HCT116 (cell line): ENCODE measurements at regions not wholly inside any gene's neighbourhood (a gene's known extent, or its start where the extent isn't known, plus 50 kb on each side); places are given as distances from the start of the nearest gene placed in this dataset.
A peak's percentile ranks its signal among the peaks of the same experiment; 100 is the strongest.

Source experiments
- ATAC-seq: fragments of 200-7000 bp; cut with Tn5 transposase; 2 replicates; pipeline ENCODE4 v1.9.1; 2020; ENCODE audit warnings: mild to moderate bottlenecking, moderate library complexity
- BruUV-seq: library from RNA; stranded (reverse); fragments of 400-500 nt; replicated peaks from 2 replicates; lab custom pipeline; 2021; lab: Mats Ljungman, UMichigan
- CTCF ChIA-PET: fragments of 300-600 bp; sonication (Branson Sonifier 250); formaldehyde crosslinking; loops from one replicate; lab custom pipeline; 2021; ENCODE audit warnings: antibody characterized with exemption; lab: Charles Lee
- POLR2A ChIA-PET: fragments of 300-600, 350-600 bp; sonication (Branson Sonifier 250); formaldehyde crosslinking; loops from one replicate; lab custom pipeline; 2021; ENCODE audit warnings: antibody characterized with exemption; lab: Charles Lee
- RAD21 ChIA-PET, 2 experiments: fragments of 300-600 bp; sonication (Branson Sonifier 250); formaldehyde crosslinking; loops; one replicate each; lab custom pipeline; 2023; ENCODE audit warnings: low total read pairs in 2 of 2; ENCODE audit not compliant: uncharacterized antibody in 2 of 2, unreplicated experiment in 2 of 2, low non-redundant PET in 1 of 2; lab: Charles Lee
- DNase-seq: peaks from one replicate; pipeline ENCODE4 v3.0.0-alpha.2; 2010; ENCODE audit warnings: low read depth, low spot score
- H2AFZ ChIP-seq: fragments of 200-600 bp; shearing (Covaris generic), sonication (generic); 2 replicates; pipeline ENCODE4 v1.6.1; 2017; ENCODE audit warnings: low read depth, mixed run types, mixed read lengths, antibody characterized with exemption, low read length; ENCODE audit not compliant: poor library complexity, severe bottlenecking
- H3K27ac ChIP-seq: 2 replicates; pipeline ENCODE4 v1.5.1; 2012; ENCODE audit warnings: low read depth, low read length
- H3K27me3 ChIP-seq: fragments of 200-600 bp; sonication (generic); 2 replicates; pipeline ENCODE4 v1.6.1; 2016; ENCODE audit warnings: mixed run types, low read length, mixed read lengths; ENCODE audit not compliant: insufficient read depth
- H3K36me3 ChIP-seq, 2 experiments: fragments of 200-500 bp in 1 of 2; fragments of 200-600 bp in 1 of 2; sonication (Bioruptor generic) in 1 of 2; sonication (generic) in 1 of 2; 2 replicates each; pipeline versions ENCODE4 v1.5.1 to v1.6.1; 2014 to 2016; ENCODE audit warnings: low read length in 2 of 2, inconsistent platforms in 1 of 2, mixed read lengths in 1 of 2, mixed run types in 1 of 2; ENCODE audit not compliant: insufficient read depth in 2 of 2, control insufficient read depth in 1 of 2
- H3K4me1 ChIP-seq, 2 experiments: fragments of 200-600 bp in 1 of 2; sonication (generic) in 1 of 2; 2 replicates each; pipeline versions ENCODE4 v1.5.1 to v1.6.1; 2012 to 2017; ENCODE audit warnings: low read length in 2 of 2, inconsistent platforms in 1 of 2, mild to moderate bottlenecking in 1 of 2, mixed read lengths in 1 of 2, mixed run types in 1 of 2, moderate library complexity in 1 of 2; ENCODE audit not compliant: insufficient read depth in 2 of 2, control insufficient read depth in 1 of 2
- H3K4me2 ChIP-seq: fragments of 200-600 bp; sonication (generic); 2 replicates; pipeline ENCODE4 v1.6.1; 2017; ENCODE audit warnings: mixed run types, low read length, mixed read lengths
- H3K4me3 ChIP-seq, 2 experiments: fragments of 200-600 bp in 1 of 2; sonication (generic) in 1 of 2; replicated peaks in 1 of 2; 2 replicates each; pipeline ENCODE4 v1.5.1; 2011 to 2016; ENCODE audit warnings: low read length in 2 of 2, control low read depth in 1 of 2, low read depth in 1 of 2, mild to moderate bottlenecking in 1 of 2, mixed read lengths in 1 of 2, mixed run types in 1 of 2
- H3K79me2 ChIP-seq: fragments of 200-600 bp; sonication (generic); 2 replicates; pipeline ENCODE4 v1.6.1; 2017; ENCODE audit warnings: mild to moderate bottlenecking, mixed run types, low read length, moderate library complexity, mixed read lengths; ENCODE audit not compliant: insufficient read depth
- H3K9ac ChIP-seq: fragments of 200-600 bp; sonication (generic); 2 replicates; pipeline ENCODE4 v1.6.1; 2016; ENCODE audit warnings: low read length, mixed read lengths
- H3K9me2 ChIP-seq: fragments of 200-600 bp; sonication (generic), shearing (Covaris generic); 2 replicates; pipeline ENCODE4 v1.6.1; 2017; ENCODE audit warnings: mixed run types, mild to moderate bottlenecking, moderate library complexity; ENCODE audit not compliant: insufficient read depth
- H3K9me3 ChIP-seq, 2 experiments: fragments of 200-500 bp in 1 of 2; fragments of 200-600 bp in 1 of 2; sonication (Bioruptor generic) in 1 of 2; sonication (generic) in 1 of 2; 2 replicates each; pipeline ENCODE4 v1.6.1; 2014 to 2017; ENCODE audit warnings: low read length in 2 of 2, mixed read lengths in 2 of 2, inconsistent platforms in 1 of 2, low read depth in 1 of 2, mild to moderate bottlenecking in 1 of 2, mixed run types in 1 of 2, moderate library complexity in 1 of 2; ENCODE audit not compliant: control insufficient read depth in 1 of 2, insufficient read depth in 1 of 2
- H4K20me1 ChIP-seq: fragments of 200-600 bp; sonication (generic), shearing (Covaris generic); 2 replicates; pipeline ENCODE4 v1.6.1; 2017; ENCODE audit warnings: mixed run types, mild to moderate bottlenecking, moderate library complexity; ENCODE audit not compliant: insufficient read depth
- ATF3 ChIP-seq: IDR thresholded peaks from 2 replicates; pipeline ENCODE4 v1.6.1; 2012
- CBX3 ChIP-seq: IDR thresholded peaks from 2 replicates; pipeline ENCODE4 v1.6.1; 2012; ENCODE audit warnings: low read depth
- CEBPB ChIP-seq: IDR thresholded peaks from 2 replicates; pipeline ENCODE4 v1.6.1; 2012; ENCODE audit warnings: low read depth
- EGR1 ChIP-seq: IDR thresholded peaks from 2 replicates; pipeline ENCODE4 v1.6.1; 2012; ENCODE audit warnings: low read depth
- ELF1 ChIP-seq: IDR thresholded peaks from 2 replicates; pipeline ENCODE4 v1.6.1; 2012; ENCODE audit warnings: low read depth, borderline replicate concordance
- EZH2 ChIP-seq: fragments of 200-600 bp; sonication (generic); IDR thresholded peaks from 2 replicates; pipeline ENCODE4 v1.6.1; 2017; ENCODE audit warnings: antibody characterized with exemption, mixed run types
- EZH2phosphoT487 ChIP-seq: fragments of 200-600 bp; IDR thresholded peaks from 2 replicates; pipeline ENCODE4 v1.6.1; 2018; ENCODE audit warnings: antibody characterized with exemption, borderline replicate concordance
- FOSL1 ChIP-seq: IDR thresholded peaks from 2 replicates; pipeline ENCODE4 v1.6.1; 2012; ENCODE audit warnings: low read depth
- JUND ChIP-seq: IDR thresholded peaks from 2 replicates; pipeline ENCODE4 v1.6.1; 2012
- POLR2A ChIP-seq: IDR thresholded peaks from 2 replicates; pipeline ENCODE4 v1.7.0; 2011; ENCODE audit warnings: borderline replicate concordance; ENCODE audit not compliant: insufficient read depth, insufficient read length; ENCODE audit errors: extremely low read depth
- POLR2AphosphoS5 ChIP-seq: IDR thresholded peaks from 2 replicates; pipeline ENCODE4 v1.6.1; 2011; ENCODE audit warnings: mild to moderate bottlenecking, low read depth, low read length, moderate library complexity
- RAD21 ChIP-seq: IDR thresholded peaks from 2 replicates; pipeline ENCODE4 v1.6.1; 2012; ENCODE audit warnings: low read depth, mild to moderate bottlenecking
- REST ChIP-seq: IDR thresholded peaks from 2 replicates; pipeline ENCODE4 v1.6.1; 2012; ENCODE audit warnings: low read depth
- SRF ChIP-seq: IDR thresholded peaks from 2 replicates; pipeline ENCODE4 v1.6.1; 2012; ENCODE audit warnings: low read depth
- TCF7L2 ChIP-seq: IDR thresholded peaks from 2 replicates; pipeline ENCODE4 v1.7.0; 2011; ENCODE audit warnings: borderline replicate concordance, inconsistent platforms; ENCODE audit not compliant: insufficient read depth, insufficient read length; ENCODE audit errors: extremely low read depth
- YY1 ChIP-seq: IDR thresholded peaks from 2 replicates; pipeline ENCODE4 v1.6.1; 2011; ENCODE audit warnings: low read length, low read depth, moderate library complexity, mild to moderate bottlenecking; ENCODE audit not compliant: insufficient replicate concordance; ENCODE audit errors: extremely low read depth
- ZFX ChIP-seq: fragments of 450-650 bp; IDR thresholded peaks from 2 replicates; pipeline ENCODE4 v1.6.1; 2017
- ZNF274 ChIP-seq: fragments of 200-500 bp; sonication (Bioruptor generic); IDR thresholded peaks from 2 replicates; pipeline ENCODE4 v1.6.1; 2014; ENCODE audit warnings: mild to moderate bottlenecking, low read depth, low read length, inconsistent platforms
- intact Hi-C: fragments of 100-400 bp; cut with micrococcal nuclease; formaldehyde crosslinking; loops from 2 replicates; pipeline ENCODE4 v1.10.0; 2022
- TF ChIP-seq, protein P1 (sequence below): IDR thresholded peaks from 2 replicates; pipeline ENCODE4 v1.6.1; 2011; ENCODE audit warnings: mild to moderate bottlenecking, low read length, moderate library complexity; ENCODE audit not compliant: insufficient replicate concordance; ENCODE audit errors: extremely low read depth
- TF ChIP-seq, protein P2 (sequence below), 3 experiments: fragments of 200-600 bp in 1 of 3; sonication (generic) in 1 of 3; IDR thresholded peaks in 2 of 3; conservative IDR thresholded peaks in 1 of 3; 2 replicates each; pipeline ENCODE4 v1.5.1; 2012 to 2017; ENCODE audit warnings: low read depth in 2 of 3, low read length in 2 of 3, antibody characterized with exemption in 1 of 3, borderline replicate concordance in 1 of 3, control low read depth in 1 of 3, mild to moderate bottlenecking in 1 of 3, mixed read lengths in 1 of 3, mixed run types in 1 of 3, moderate library complexity in 1 of 3; ENCODE audit not compliant: insufficient read depth in 1 of 3
- TF ChIP-seq, protein P3 (sequence below): IDR thresholded peaks from 2 replicates; pipeline ENCODE4 v1.6.1; 2012

DNA sequence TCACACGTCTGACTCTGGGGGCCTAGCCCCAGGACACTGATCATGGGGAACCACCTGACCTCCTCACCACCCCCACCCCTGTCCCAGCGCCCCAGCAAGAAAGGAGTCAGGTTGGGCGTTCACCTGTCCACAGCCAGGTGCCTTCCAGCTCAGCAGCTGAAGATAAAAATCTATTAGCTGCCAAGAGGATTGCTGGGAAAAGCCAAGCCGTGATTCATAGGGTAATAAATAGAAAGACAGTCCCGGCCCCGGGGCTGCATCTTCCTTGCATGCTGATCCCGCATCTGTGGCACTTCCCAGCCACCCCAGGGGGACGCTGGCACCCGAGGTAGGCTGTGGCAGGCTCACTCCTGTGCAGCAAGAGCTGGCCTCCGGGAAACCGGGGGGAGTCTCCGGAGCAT lies 70.2 kb upstream of the NCOR2 start:
- Histone ChIP-seq H3K9me3 (no peaks in the 10 kb centered on the region), H3K27me3 (no peaks in the 10 kb centered on the region), H3K4me2 (peak overlapping the region; percentile 61), H3K9ac (peak overlapping the region; percentile 36), H3K36me3 (no peaks in the 10 kb centered on the region), H3K4me1 (peaks cover 47 to 81% of the 10 kb centered on the region in 2 experiments), H2AFZ (peak overlapping the region; percentile 49), H3K4me3 (peak overlapping the region in 1 of 2 experiments; percentile 16; a peak in 1 of 4 replicates), H3K27ac (peak overlapping the region; percentile 16; the same call in 1 of the 2 replicates), H3K9me2 (no peaks in the 10 kb centered on the region), H4K20me1 (no peaks in the 10 kb centered on the region), H3K79me2 (no peaks in the 10 kb centered on the region)
- DNase-seq: no peak
- ChIA-PET CTCF (no interaction called here), POLR2A (no interaction called here), RAD21 (no interaction called here)
- BruUV-seq: no TSS peak
- intact Hi-C loops: loop anchor here (5.0 kb wide), 1 partner anchor 70 kb away; the partner anchor contains the start of gene NCOR2
- ATAC-seq: peak; percentile 22
- TF ChIP-seq RAD21 (peak; percentile 22; the same call in 1 of the 2 replicates), TCF7L2 (no peak), EZH2phosphoT487 (no peak), YY1 (no peak), ZFX (no peak), REST (no peak), FOSL1 (peak; percentile 50; the same call in 1 of the 2 replicates), CBX3 (0 out of 2 replicates have a peak, but pooled peaks have one; percentile 3), POLR2A (no peak), POLR2AphosphoS5 (0 out of 2 replicates have a peak, but pooled peaks have one; percentile 22), JUND (peak; percentile 52; the same call in 1 of the 2 replicates), ELF1 (no peak), ATF3 (no peak), SRF (no peak), CEBPB (no peak), EZH2 (no peak), ZNF274 (no peak), EGR1 (no peak)
- TF ChIP-seq, protein P1, sequence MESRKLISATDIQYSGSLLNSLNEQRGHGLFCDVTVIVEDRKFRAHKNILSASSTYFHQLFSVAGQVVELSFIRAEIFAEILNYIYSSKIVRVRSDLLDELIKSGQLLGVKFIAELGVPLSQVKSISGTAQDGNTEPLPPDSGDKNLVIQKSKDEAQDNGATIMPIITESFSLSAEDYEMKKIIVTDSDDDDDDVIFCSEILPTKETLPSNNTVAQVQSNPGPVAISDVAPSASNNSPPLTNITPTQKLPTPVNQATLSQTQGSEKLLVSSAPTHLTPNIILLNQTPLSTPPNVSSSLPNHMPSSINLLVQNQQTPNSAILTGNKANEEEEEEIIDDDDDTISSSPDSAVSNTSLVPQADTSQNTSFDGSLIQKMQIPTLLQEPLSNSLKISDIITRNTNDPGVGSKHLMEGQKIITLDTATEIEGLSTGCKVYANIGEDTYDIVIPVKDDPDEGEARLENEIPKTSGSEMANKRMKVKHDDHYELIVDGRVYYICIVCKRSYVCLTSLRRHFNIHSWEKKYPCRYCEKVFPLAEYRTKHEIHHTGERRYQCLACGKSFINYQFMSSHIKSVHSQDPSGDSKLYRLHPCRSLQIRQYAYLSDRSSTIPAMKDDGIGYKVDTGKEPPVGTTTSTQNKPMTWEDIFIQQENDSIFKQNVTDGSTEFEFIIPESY: no peak
- TF ChIP-seq, protein P2, sequence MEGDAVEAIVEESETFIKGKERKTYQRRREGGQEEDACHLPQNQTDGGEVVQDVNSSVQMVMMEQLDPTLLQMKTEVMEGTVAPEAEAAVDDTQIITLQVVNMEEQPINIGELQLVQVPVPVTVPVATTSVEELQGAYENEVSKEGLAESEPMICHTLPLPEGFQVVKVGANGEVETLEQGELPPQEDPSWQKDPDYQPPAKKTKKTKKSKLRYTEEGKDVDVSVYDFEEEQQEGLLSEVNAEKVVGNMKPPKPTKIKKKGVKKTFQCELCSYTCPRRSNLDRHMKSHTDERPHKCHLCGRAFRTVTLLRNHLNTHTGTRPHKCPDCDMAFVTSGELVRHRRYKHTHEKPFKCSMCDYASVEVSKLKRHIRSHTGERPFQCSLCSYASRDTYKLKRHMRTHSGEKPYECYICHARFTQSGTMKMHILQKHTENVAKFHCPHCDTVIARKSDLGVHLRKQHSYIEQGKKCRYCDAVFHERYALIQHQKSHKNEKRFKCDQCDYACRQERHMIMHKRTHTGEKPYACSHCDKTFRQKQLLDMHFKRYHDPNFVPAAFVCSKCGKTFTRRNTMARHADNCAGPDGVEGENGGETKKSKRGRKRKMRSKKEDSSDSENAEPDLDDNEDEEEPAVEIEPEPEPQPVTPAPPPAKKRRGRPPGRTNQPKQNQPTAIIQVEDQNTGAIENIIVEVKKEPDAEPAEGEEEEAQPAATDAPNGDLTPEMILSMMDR (IDR thresholded peaks at IDR 0.05 in 2 of 3, conservative IDR thresholded peaks at IDR 0.05 in 1 of 3; ENCODE audit: borderline replicate concordance in 1 of 3, insufficient read depth in 1 of 3, low read depth in 2 of 3, low read length in 2 of 3): no peak
- TF ChIP-seq, protein P3, sequence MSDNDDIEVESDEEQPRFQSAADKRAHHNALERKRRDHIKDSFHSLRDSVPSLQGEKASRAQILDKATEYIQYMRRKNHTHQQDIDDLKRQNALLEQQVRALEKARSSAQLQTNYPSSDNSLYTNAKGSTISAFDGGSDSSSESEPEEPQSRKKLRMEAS: 0 out of 2 replicates have a peak, but pooled peaks have one; percentile 57
